OCI-LY3 (cell line): ENCODE measurements at regions not wholly inside any gene's neighbourhood (a gene's known extent, or its start where the extent isn't known, plus 50 kb on each side); places are given as distances from the start of the nearest gene placed in this dataset.

Experiments used
- H2AFZ ChIP-seq: fragments of 200-600, 300-600 bp; shearing (Covaris generic); 2 replicates; pipeline ENCODE4 v1.6.0; 2014; ENCODE audit warnings: antibody characterized with exemption, low read depth, low read length
- H3K27ac ChIP-seq: fragments of 200-600, 300-600 bp; sonication (generic); 2 replicates; pipeline ENCODE4 v1.5.1; 2014; ENCODE audit warnings: mild to moderate bottlenecking, low read length, moderate library complexity, mixed read lengths
- H3K27me3 ChIP-seq: fragments of 200-600, 300-600 bp; sonication (generic); 2 replicates; pipeline ENCODE4 v1.6.1; 2014; ENCODE audit warnings: low read depth, low read length, mixed read lengths
- H3K36me3 ChIP-seq: fragments of 200-600, 300-600 bp; sonication (generic); replicated peaks from 2 replicates; pipeline ENCODE3; 2014; ENCODE audit warnings: low read depth, low read length, mixed read lengths
- H3K4me1 ChIP-seq: fragments of 300-600, 200-600 bp; sonication (generic); 2 replicates; pipeline ENCODE4 v1.6.1; 2014; ENCODE audit warnings: low read length, mixed read lengths
- H3K4me2 ChIP-seq: fragments of 200-600, 300-600 bp; sonication (generic); 2 replicates; pipeline ENCODE4 v1.6.1; 2014; ENCODE audit warnings: low read length, mixed read lengths
- H3K4me3 ChIP-seq: fragments of 300-600, 200-600 bp; sonication (generic); 2 replicates; pipeline ENCODE4 v1.5.1; 2014; ENCODE audit warnings: antibody characterized with exemption, mild to moderate bottlenecking, low read length, moderate library complexity
- H3K79me2 ChIP-seq: fragments of 300-600, 200-600 bp; shearing (Covaris generic); 2 replicates; pipeline ENCODE4 v1.6.1; 2014; ENCODE audit warnings: mild to moderate bottlenecking, low read length, mixed read lengths
- H3K9ac ChIP-seq: fragments of 300-600, 200-600 bp; shearing (Covaris generic); 2 replicates; pipeline ENCODE4 v1.6.0; 2014; ENCODE audit warnings: mild to moderate bottlenecking, low read length, moderate library complexity
- H3K9me3 ChIP-seq: fragments of 200-600, 300-600 bp; shearing (Covaris generic); 2 replicates; pipeline ENCODE4 v1.6.1; 2014; ENCODE audit warnings: low read length, mixed read lengths; ENCODE audit not compliant: insufficient read depth
- H4K20me1 ChIP-seq: fragments of 200-600, 300-600 bp; sonication (generic); 2 replicates; pipeline ENCODE4 v1.6.1; 2016; ENCODE audit warnings: low read length, mixed read lengths; ENCODE audit not compliant: insufficient read depth
- CTCF ChIP-seq: fragments of 200-600, 300-600 bp; sonication (generic); IDR thresholded peaks from 2 replicates; pipeline ENCODE4 v1.5.1; 2014; ENCODE audit warnings: antibody characterized with exemption, low read length, low read depth
- EZH2phosphoT487 ChIP-seq: fragments of 200-600 bp; shearing (Covaris generic); IDR thresholded peaks from 2 replicates; pipeline ENCODE4 v1.6.1; 2018; ENCODE audit warnings: antibody characterized with exemption, mixed run types, low read depth

- H3K27me3 ChIP-seq = no peaks in the 10 kb centered on the region
- peaks cover 56% of the 10 kb centered on the region for H3K4me1 ChIP-seq
- no peak overlapping the region for H3K4me2 ChIP-seq
- no peak overlapping the region for H2AFZ ChIP-seq
- H3K4me3 ChIP-seq = no peak overlapping the region
- peaks cover 62% of the 10 kb centered on the region for H4K20me1 ChIP-seq
- H3K9me3 ChIP-seq = no peaks in the 10 kb centered on the region
- H3K27ac ChIP-seq = no peak overlapping the region
- no peak overlapping the region for H3K9ac ChIP-seq
- H3K36me3 ChIP-seq = peaks cover 15% of the 10 kb centered on the region
- peaks cover 52% of the 10 kb centered on the region for H3K79me2 ChIP-seq
- no peak for TF ChIP-seq CTCF
- no peak for TF ChIP-seq EZH2phosphoT487
Measured at GRCh38 chr9:110106661-110107060, 101.3 kb downstream of the C9orf152 start.

GRCh38 chr9:110109333-110110092 lies 98.4 kb downstream of the C9orf152 start:
- no peaks in the 10 kb centered on the region for H3K9me3 ChIP-seq
- peak overlapping the region; percentile 73 for H3K4me2 ChIP-seq

GRCh38 chr9:110110154-110110553 lies 97.8 kb downstream of the C9orf152 start:
- peak overlapping the region; percentile 73 for H3K4me2 ChIP-seq
- no peaks in the 10 kb centered on the region for H3K27me3 ChIP-seq
- H3K27ac ChIP-seq = peak overlapping the region; percentile 48
- peaks cover 6% of the 10 kb centered on the region for H3K36me3 ChIP-seq
- H3K4me3 ChIP-seq = peak overlapping the region; percentile 49
- H3K9ac ChIP-seq = no peak overlapping the region
- no peaks in the 10 kb centered on the region for H3K9me3 ChIP-seq
- H3K79me2 ChIP-seq = peaks cover 44% of the 10 kb centered on the region
- peaks cover 51% of the 10 kb centered on the region for H4K20me1 ChIP-seq
- TF ChIP-seq EZH2phosphoT487 = no peak
- TF ChIP-seq CTCF = no peak
- H3K4me1 ChIP-seq = peaks cover 27% of the 10 kb centered on the region
- H2AFZ ChIP-seq = no peak overlapping the region

More at GRCh38 chr9:110109333-110110092, 98.4 kb downstream of the C9orf152 start:
- Histone ChIP-seq H3K9ac (no peak overlapping the region), H3K27ac (peak overlapping the region; percentile 48), H3K4me1 (peaks cover 31% of the 10 kb centered on the region), H3K79me2 (peaks cover 45% of the 10 kb centered on the region), H3K36me3 (peaks cover 9% of the 10 kb centered on the region), H3K27me3 (no peaks in the 10 kb centered on the region), H4K20me1 (peaks cover 54% of the 10 kb centered on the region), H3K4me3 (peak overlapping the region; percentile 49), H2AFZ (no peak overlapping the region)
- no peak for TF ChIP-seq CTCF
- TF ChIP-seq EZH2phosphoT487 = no peak

GRCh38 chr9:110111868-110112267 lies 96.1 kb downstream of the C9orf152 start:
- Histone ChIP-seq H3K4me2 (no peak overlapping the region), H3K4me3 (no peak overlapping the region), H3K36me3 (peaks cover 6% of the 10 kb centered on the region), H3K9ac (no peak overlapping the region), H3K4me1 (peaks cover 27% of the 10 kb centered on the region), H3K79me2 (peaks cover 47% of the 10 kb centered on the region), H3K9me3 (no peaks in the 10 kb centered on the region), H4K20me1 (peaks cover 43% of the 10 kb centered on the region), H2AFZ (no peak overlapping the region), H3K27me3 (no peaks in the 10 kb centered on the region), H3K27ac (no peak overlapping the region)
- TF ChIP-seq EZH2phosphoT487 = no peak
